Stimulated activated naive CD4-positive, alpha-beta T cell treated with Interleukin-2 at 50 U/mL for 16 hours (primary cell): ENCODE measurements at regions not wholly inside any gene's neighbourhood (a gene's known extent, or its start where the extent isn't known, plus 50 kb on each side); places are given as distances from the start of the nearest gene placed in this dataset.

Experiments used
- DNase-seq: peaks from one replicate; lab custom pipeline; 2025; lab: John Stamatoyannopoulos, UW

GRCh38 chr6:139438775-139439174 is 64.3 kb upstream of the CITED2 start:
- DNase-seq = no peak

GRCh38 chr6:139436957-139437348 is 62.5 kb upstream of the CITED2 start:
- no peak for DNase-seq

DNA sequence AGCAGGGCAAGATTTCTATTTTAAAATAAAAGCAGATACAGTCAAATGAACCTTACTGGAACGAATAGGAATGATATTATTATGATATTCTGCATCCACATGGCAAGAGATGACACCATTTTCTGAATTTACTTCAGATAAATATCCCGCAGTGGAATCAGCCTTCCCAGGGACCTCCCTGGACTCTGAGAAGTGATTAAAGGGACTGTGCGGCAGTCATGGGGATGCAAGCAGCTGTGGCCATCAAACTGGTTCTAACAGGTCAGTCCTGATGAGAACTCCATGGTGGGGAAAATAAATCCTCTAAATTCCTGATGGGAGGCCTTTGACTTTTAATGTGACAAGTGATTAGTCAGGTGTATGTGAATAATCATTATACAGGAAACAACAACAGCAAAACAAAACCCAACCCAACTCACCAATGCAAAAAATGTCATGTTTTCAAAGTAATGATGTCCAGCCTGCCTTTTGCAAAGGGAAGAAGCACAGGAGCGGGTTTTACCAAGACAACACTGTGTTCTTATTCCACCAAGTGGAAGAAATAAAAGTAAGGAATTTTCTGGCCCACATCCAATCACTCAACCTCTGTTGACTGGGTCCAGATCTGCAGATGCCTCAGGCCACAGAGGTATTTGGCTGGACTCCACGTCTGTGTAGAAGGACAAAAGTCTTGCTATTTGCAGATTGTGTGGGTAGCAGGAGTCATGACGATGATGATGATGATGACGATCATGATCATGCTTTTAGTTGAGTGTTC is 61.9 kb upstream of the CITED2 start:
- DNase-seq = no peak

- no peak for DNase-seq
Measured at GRCh38 chr6:139433631-139434419, 59.4 kb upstream of the CITED2 start.

DNA sequence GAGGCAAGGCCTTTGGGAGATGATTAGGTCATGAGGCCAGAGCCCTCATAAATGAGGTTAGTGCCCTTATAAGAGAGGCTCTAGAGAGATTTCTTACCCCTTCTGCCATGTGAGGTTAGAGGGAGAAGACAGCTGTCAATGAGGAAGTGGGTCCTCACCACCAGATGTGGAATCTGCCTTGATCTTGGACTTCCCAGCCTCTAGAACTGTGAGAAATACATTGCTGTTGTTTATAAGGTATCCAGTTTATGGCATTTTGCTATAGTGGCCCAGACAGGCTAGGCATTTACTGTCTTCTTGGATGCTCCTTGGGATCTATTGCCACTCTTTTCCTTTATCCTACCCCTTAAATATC is 57.1 kb upstream of the CITED2 start:
- no peak for DNase-seq

DNA sequence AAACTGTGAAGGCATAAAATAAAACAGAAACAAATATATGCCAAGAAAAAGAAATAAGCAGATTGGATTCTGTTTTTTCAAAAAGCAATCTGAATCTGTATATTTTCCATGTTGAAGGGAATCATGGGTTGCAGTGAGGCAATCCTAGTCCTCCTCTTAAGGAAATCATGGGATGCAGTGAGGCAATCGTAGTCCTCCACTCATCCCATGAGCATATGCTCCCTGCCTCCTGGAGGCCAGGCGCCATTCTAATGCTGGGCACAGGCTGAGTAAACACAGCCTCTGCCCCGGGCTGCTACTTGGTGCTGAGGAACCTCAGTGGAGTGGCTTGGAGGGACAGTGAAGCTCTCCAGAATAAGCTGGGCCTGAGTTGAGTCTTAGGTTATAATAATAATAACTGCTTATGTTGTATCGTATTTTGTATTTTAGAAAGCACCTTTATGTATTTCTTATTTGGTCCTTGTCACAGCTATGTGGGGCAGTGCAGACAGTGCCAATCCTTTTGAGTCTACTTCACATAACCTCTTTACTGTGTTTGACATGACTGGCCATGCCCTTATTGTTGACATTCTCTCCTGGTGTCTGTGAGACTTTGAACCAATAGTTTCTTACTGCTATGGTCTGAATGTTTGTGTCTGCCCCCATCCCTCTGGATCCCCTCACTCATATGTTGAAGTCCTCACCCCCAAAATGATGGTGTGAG is 56.6 kb upstream of the CITED2 start:
- DNase-seq = no peak

- DNase-seq = no peak
Measured at GRCh38 chr6:139429580-139430145, 55.2 kb upstream of the CITED2 start.

DNA sequence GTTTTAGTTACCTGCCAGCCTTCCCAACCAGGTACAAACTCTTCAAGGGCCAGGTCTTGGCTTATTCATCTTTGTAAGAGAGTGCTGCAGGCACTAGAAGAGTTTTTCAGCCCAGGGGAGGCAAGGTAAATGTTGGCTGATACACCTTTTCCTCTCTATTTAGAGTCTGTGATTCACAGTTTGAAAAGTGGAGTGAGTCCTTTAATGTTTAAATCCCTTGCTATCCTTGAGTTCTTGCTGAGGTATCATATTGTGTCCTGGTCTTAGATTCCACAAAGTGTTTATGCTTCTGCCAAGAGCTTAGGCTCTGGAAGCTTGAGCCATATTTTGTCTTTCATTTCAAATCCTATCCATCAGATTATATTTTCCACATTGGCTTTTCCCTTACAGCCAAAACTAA is 52.8 kb upstream of the CITED2 start:
- DNase-seq = no peak

- DNase-seq = no peak
Measured at GRCh38 chr6:139426795-139427194, 52.3 kb upstream of the CITED2 start.

DNA sequence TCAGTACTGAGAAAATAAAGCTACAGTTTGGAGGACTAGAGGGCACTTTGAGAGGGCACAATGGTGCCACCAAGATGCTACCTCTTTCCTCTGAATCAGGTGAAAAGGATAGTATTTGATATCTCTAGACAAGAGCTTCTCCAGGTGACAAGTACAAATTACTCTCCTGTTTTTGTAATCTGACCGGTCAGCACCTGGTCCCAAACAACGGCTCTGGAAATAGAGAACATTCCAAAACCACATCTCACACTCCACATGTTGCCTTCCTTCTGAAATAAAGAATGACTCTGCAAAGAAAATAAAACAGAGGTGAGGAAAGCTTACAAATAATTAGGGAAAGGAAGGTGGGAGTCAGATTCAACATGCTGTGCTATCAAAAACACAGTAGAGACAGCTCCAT is 51.3 kb upstream of the CITED2 start:
- no peak for DNase-seq

DNA sequence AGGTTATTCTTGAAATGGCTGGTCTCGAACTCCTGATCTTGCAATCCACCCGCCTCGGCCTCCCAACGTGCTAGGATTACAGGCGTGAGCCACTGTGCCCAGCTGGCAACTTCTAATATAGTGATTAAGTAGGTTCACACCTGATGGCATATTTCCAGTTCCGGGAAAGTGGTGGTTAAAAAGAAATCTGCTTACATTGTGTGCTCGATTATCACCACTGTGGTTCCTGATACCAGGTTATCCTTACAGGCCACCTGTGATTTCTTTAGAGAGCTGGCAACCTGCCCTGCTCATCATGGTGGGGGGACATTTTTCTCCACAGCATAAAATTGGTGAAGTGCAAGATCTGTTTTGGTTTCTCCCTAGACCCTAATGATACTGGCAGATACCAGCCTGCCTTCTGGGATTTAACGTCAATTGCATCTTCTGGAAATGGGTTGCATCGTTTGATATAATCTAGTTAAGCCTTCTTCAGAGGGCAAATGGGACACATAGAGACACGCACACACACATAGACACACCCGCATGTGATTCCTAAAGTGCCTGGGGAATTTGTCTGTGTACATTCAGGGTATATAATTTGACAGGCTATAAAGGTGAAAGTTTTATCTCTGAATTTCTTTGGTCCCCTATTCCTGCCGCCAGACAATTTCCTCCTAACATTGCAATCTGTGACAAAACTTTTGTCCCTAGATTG is 49.7 kb upstream of the CITED2 start:
- no peak for DNase-seq
